22Rv1 (cell line): ENCODE measurements at regions not wholly inside any gene's neighbourhood (a gene's known extent, or its start where the extent isn't known, plus 50 kb on each side); places are given as distances from the start of the nearest gene placed in this dataset.
"Not testable (repeated sequence)": the region's sequence is repeated elsewhere in the genome, so short reads cannot be mapped to it uniquely, and the experiment has no call there.

ENCODE experiments used
- CTCF ChIP-seq: fragments of 450-650 bp; IDR thresholded peaks from 2 replicates; pipeline ENCODE4 v1.5.1; 2017; ENCODE audit warnings: mild to moderate bottlenecking
- ZFX ChIP-seq: fragments of 450-650 bp; IDR thresholded peaks from 2 replicates; pipeline ENCODE4 v1.6.1; 2017; ENCODE audit warnings: antibody characterized with exemption, borderline replicate concordance

DNA sequence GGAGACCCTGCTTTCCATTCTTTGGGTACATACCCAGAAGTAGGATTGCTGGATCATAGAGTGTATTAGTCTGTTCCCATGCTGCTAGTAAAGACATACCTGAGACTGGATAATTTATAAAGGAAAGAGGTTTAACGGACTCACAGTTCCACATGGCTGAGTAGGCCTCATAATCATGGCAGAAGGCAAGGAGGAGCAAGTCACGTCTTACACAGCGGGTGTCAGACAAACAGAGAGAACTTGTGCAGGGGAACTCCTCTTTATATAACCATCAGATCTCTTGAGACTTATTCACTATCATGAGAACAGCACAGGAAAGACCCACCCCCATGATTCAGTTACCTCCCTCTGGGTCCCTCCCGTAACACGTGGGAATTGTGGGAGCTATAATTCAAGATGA, 87.7 kb upstream of the TOX2 start:
- TF ChIP-seq CTCF, ZFX: not testable (repeated sequence)
